ENCODE measurements at regions not wholly inside any gene's neighbourhood (a gene's known extent, or its start where the extent isn't known, plus 50 kb on each side); places are given as distances from the start of the nearest gene placed in this dataset.
A peak's percentile ranks its signal among the peaks of the same experiment; 100 is the strongest.

DNA sequence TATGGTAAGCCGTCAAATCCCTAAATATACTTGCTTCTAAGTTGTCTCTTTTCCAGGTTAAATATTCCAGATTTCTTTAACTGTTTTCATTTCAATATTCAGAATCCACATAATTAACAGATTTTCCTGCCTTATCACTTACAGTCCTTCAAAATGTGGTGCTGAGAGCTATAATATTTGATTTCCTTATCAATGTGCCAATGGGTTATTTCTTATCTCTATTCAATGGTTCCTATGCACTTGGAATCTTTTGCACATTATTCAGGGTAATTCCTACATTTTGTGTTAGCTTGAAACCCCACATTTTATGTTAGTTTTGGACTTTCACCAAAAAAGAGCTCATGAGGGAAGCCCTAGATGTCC lies 173.5 kb downstream of the ZFP36L2 start:
- Histone ChIP-seq H4K20me1 (ENCODE audit: insufficient read depth) (no peaks in the 10 kb centered on the region), H3K9me3 (ENCODE audit: control insufficient read depth in 1 of 2, insufficient read depth in 1 of 2, low read depth in 1 of 2, low read length in 2 of 2) (no peaks in the 10 kb centered on the region), H2AFZ (ENCODE audit: low read depth, low read length, poor library complexity, severe bottlenecking) (peak overlapping the region; percentile 26), H3K36me3 (ENCODE audit: control insufficient read depth in 1 of 2, insufficient read depth in 2 of 2, low read length in 2 of 2) (no peaks in the 10 kb centered on the region), H3K4me3 (replicated peaks in 1 of 2; ENCODE audit: low read depth in 1 of 2, low read length in 2 of 2) (no peak overlapping the region), H3K9me2 (ENCODE audit: insufficient read depth) (no peaks in the 10 kb centered on the region), H3K27me3 (ENCODE audit: insufficient read depth, low read length) (no peaks in the 10 kb centered on the region), H3K9ac (ENCODE audit: low read length) (no peak overlapping the region), H3K27ac (ENCODE audit: low read depth, low read length) (no peak overlapping the region), H3K4me2 (ENCODE audit: low read length) (no peak overlapping the region), H3K79me2 (ENCODE audit: insufficient read depth, low read length) (no peaks in the 10 kb centered on the region), H3K4me1 (ENCODE audit: control insufficient read depth in 1 of 2, insufficient read depth in 2 of 2, low read length in 2 of 2) (peaks cover 0 to 16% of the 10 kb centered on the region in 2 experiments; a peak in 2 of 4 replicates)
- ATAC-seq (no peak), DNase-seq (ENCODE audit: low read depth, low spot score) (no peak)
- no peak for TF ChIP-seq EZH2 (IDR thresholded peaks at IDR 0.05)
- TF ChIP-seq, protein P1, sequence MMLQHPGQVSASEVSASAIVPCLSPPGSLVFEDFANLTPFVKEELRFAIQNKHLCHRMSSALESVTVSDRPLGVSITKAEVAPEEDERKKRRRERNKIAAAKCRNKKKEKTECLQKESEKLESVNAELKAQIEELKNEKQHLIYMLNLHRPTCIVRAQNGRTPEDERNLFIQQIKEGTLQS (IDR thresholded peaks at IDR 0.05): no peak
- no peak for TF ChIP-seq CBX3 (IDR thresholded peaks at IDR 0.05; ENCODE audit: low read depth)
- TF ChIP-seq SRF (IDR thresholded peaks at IDR 0.05; ENCODE audit: low read depth): no peak
- TF ChIP-seq CEBPB (IDR thresholded peaks at IDR 0.05; ENCODE audit: low read depth): no peak
- no peak for TF ChIP-seq FOSL1 (IDR thresholded peaks at IDR 0.05; ENCODE audit: low read depth)
- no peak for TF ChIP-seq ELF1 (IDR thresholded peaks at IDR 0.05; ENCODE audit: borderline replicate concordance, low read depth)
- no peak for TF ChIP-seq POLR2A (IDR thresholded peaks at IDR 0.05; ENCODE audit: borderline replicate concordance, extremely low read depth, insufficient read depth, insufficient read length)
- TF ChIP-seq JUND (IDR thresholded peaks at IDR 0.05): no peak
- no peak for TF ChIP-seq RAD21 (IDR thresholded peaks at IDR 0.05; ENCODE audit: low read depth)
- no peak for TF ChIP-seq ZNF274 (IDR thresholded peaks at IDR 0.05; ENCODE audit: low read depth, low read length)
- TF ChIP-seq, protein P2, sequence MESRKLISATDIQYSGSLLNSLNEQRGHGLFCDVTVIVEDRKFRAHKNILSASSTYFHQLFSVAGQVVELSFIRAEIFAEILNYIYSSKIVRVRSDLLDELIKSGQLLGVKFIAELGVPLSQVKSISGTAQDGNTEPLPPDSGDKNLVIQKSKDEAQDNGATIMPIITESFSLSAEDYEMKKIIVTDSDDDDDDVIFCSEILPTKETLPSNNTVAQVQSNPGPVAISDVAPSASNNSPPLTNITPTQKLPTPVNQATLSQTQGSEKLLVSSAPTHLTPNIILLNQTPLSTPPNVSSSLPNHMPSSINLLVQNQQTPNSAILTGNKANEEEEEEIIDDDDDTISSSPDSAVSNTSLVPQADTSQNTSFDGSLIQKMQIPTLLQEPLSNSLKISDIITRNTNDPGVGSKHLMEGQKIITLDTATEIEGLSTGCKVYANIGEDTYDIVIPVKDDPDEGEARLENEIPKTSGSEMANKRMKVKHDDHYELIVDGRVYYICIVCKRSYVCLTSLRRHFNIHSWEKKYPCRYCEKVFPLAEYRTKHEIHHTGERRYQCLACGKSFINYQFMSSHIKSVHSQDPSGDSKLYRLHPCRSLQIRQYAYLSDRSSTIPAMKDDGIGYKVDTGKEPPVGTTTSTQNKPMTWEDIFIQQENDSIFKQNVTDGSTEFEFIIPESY (IDR thresholded peaks at IDR 0.05; ENCODE audit: extremely low read depth, insufficient replicate concordance, low read length): no peak
- TF ChIP-seq TCF7L2 (IDR thresholded peaks at IDR 0.05; ENCODE audit: borderline replicate concordance, extremely low read depth, insufficient read depth, insufficient read length): no peak
- TF ChIP-seq, protein P3, sequence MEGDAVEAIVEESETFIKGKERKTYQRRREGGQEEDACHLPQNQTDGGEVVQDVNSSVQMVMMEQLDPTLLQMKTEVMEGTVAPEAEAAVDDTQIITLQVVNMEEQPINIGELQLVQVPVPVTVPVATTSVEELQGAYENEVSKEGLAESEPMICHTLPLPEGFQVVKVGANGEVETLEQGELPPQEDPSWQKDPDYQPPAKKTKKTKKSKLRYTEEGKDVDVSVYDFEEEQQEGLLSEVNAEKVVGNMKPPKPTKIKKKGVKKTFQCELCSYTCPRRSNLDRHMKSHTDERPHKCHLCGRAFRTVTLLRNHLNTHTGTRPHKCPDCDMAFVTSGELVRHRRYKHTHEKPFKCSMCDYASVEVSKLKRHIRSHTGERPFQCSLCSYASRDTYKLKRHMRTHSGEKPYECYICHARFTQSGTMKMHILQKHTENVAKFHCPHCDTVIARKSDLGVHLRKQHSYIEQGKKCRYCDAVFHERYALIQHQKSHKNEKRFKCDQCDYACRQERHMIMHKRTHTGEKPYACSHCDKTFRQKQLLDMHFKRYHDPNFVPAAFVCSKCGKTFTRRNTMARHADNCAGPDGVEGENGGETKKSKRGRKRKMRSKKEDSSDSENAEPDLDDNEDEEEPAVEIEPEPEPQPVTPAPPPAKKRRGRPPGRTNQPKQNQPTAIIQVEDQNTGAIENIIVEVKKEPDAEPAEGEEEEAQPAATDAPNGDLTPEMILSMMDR (IDR thresholded peaks at IDR 0.05 in 2 of 3, conservative IDR thresholded peaks at IDR 0.05 in 1 of 3; ENCODE audit: borderline replicate concordance in 1 of 3, insufficient read depth in 1 of 3, low read depth in 2 of 3, low read length in 2 of 3): no peak
- TF ChIP-seq, protein P4, sequence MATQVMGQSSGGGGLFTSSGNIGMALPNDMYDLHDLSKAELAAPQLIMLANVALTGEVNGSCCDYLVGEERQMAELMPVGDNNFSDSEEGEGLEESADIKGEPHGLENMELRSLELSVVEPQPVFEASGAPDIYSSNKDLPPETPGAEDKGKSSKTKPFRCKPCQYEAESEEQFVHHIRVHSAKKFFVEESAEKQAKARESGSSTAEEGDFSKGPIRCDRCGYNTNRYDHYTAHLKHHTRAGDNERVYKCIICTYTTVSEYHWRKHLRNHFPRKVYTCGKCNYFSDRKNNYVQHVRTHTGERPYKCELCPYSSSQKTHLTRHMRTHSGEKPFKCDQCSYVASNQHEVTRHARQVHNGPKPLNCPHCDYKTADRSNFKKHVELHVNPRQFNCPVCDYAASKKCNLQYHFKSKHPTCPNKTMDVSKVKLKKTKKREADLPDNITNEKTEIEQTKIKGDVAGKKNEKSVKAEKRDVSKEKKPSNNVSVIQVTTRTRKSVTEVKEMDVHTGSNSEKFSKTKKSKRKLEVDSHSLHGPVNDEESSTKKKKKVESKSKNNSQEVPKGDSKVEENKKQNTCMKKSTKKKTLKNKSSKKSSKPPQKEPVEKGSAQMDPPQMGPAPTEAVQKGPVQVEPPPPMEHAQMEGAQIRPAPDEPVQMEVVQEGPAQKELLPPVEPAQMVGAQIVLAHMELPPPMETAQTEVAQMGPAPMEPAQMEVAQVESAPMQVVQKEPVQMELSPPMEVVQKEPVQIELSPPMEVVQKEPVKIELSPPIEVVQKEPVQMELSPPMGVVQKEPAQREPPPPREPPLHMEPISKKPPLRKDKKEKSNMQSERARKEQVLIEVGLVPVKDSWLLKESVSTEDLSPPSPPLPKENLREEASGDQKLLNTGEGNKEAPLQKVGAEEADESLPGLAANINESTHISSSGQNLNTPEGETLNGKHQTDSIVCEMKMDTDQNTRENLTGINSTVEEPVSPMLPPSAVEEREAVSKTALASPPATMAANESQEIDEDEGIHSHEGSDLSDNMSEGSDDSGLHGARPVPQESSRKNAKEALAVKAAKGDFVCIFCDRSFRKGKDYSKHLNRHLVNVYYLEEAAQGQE (IDR thresholded peaks at IDR 0.05; ENCODE audit: low read depth): no peak
- TF ChIP-seq ZFX (IDR thresholded peaks at IDR 0.05): no peak
- TF ChIP-seq, protein P5, sequence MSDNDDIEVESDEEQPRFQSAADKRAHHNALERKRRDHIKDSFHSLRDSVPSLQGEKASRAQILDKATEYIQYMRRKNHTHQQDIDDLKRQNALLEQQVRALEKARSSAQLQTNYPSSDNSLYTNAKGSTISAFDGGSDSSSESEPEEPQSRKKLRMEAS (IDR thresholded peaks at IDR 0.05): no peak
- no peak for TF ChIP-seq EZH2phosphoT487 (IDR thresholded peaks at IDR 0.05; ENCODE audit: borderline replicate concordance)
- RAD21 ChIA-PET (ENCODE audit: low non-redundant PET in 1 of 2, low total read pairs in 2 of 2, uncharacterized antibody in 2 of 2, unreplicated experiment in 2 of 2): no interaction called here
- no TSS peak for BruUV-seq (replicated peaks)
- intact Hi-C loops (cut with micrococcal nuclease): no loop called here
- POLR2A ChIA-PET: no interaction called here
- CTCF ChIA-PET: no interaction called here
